HG03565 (cell line): ENCODE measurements at regions not wholly inside any gene's neighbourhood (a gene's known extent, or its start where the extent isn't known, plus 50 kb on each side); places are given as distances from the start of the nearest gene placed in this dataset.
"Not testable (repeated sequence)": the region's sequence is repeated elsewhere in the genome, so short reads cannot be mapped to it uniquely, and the experiment has no call there.

Experiments used
- ATAC-seq: cut with Tn5 transposase; IDR thresholded peaks from one replicate; pipeline ENCODE4 v1.9.1; 2021; ENCODE audit warnings: mild to moderate bottlenecking, moderate library complexity; ENCODE audit not compliant: unreplicated experiment

DNA sequence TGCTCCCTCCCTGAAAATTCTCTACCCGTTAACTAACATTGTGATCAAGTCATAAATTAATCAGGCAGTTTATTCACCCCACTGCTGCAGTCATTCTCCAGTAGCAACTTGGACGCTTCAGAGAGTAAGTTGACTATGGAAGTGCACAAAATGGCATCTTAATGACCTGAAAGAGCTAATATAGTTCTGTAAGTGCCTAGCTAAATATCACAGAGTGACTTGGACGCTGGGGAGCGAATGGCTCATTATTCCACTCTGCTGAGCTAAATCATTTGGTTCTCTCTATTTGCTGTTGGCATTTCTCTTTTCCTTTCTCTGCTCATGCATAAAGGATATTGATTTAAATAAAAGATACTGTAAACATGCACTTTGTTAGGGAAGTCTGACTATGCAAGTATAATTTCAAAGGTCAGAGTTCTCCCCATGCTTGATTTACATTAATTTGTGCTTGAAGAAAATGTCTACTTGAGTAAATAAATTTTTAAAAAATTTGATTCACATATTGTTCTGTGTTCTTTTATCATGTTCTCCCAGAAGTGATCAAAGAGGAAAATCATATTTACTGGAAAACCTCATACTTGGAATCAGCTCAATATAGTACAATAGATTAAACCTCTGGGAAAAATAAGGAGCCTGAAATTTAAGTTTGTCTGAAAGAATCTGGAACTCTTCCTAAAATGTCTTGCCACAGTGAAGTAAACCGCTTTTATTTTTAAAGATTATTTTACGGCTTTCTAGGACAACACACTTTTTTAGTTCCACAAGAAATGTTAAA, 169.5 kb upstream of the HAPLN1 start:
- ATAC-seq: no peak

DNA sequence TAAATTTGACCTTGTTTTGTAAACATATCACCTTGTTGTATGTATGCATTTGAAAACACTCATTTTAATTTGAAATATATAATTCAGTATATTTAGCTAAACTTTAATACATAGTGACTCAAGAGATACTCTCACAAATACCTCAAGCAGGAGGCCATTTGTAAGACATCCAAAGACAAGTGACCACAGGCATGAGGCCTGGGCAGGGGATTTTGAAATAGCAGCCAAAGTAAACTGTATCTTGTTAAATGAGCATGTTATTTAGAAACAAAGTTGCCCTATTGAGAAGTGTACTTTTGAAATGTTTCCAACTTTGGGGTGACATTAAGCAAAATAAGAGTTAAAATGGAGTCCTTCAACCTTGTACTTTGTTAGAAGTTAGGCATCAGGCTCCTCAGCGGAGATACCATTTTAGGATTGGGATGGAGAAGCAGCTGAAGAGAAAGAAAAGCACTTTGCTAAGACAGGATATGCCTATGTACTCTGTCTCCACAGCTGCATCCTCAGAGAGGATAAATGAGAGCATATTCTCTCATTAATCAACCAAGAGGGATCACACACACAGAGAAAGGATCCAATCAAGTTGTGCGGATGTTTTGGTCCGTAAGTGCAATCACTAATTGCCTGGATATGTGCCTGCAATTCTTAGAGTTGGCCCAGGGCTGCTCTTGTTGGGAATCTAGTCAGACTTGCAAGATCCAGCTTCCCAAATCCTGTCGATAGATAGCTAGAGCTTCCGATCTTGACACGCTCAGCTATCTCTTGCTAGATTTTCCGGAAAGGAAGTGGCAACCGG, 157.5 kb upstream of the HAPLN1 start:
- no peak for ATAC-seq

DNA sequence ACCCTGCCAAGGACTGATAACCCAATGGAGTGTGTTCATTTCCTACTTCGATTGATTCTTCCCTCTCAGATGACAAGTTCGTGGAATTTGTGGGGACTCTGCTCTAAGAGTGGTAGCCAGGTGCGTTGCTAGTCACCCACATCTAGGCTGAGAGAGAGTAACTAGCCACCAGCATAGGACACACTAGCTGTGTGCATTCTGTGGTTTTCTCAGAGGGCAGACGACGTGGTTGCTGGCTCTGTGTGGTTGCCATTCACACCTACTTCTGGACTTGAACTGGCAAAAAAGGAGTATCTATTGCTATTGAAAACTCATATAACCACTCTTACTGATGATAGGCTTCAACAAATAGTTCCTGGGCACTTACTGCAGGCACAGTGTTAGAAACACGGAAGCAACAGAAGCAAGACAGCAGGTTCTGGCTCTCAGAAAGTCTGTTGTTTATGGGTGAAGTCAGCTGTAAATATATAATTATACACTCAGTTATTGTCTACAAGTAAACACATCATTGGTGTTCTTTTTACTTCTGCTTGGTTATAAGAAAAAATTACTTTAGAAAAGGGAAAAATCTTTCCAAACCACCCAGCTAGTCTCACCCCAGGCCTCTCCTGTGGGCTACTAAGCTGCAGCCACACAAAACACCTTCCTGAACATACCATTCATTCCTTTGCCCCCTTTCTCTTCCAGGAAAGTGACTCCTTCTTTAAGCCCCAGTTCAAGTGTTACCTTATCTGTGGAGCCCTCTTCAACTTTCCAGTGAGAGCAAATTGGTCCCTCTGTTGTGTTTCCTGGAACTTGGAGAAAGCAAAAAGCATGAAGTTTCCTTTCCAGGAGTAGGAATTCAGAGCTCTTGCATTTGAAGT, 151.1 kb upstream of the HAPLN1 start:
- ATAC-seq: no peak

DNA sequence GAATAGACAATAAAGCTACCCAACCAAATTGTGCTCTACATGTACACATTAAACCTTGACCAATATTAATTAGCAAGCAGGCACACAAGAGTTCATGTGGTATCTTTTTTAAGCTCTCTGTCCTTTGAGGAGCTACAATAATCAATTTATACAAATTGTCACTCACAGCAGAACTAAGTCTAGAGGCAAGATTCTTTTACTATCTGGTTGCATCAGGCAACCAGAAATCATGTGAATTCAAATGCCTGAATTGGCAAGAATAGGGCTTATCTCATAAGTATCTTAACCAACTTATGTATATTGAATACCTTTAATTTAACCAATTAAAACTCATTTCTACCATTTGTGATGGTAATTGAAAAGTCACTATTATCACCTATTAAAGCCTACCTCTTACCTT, 145.5 kb upstream of the HAPLN1 start:
- ATAC-seq: no peak

- ATAC-seq: no peak
Measured at GRCh38 chr5:83865579-83865978, 144.9 kb upstream of the HAPLN1 start.

GRCh38 chr5:83864652-83865051, 144.0 kb upstream of the HAPLN1 start:
- ATAC-seq: peak; percentile 70

DNA sequence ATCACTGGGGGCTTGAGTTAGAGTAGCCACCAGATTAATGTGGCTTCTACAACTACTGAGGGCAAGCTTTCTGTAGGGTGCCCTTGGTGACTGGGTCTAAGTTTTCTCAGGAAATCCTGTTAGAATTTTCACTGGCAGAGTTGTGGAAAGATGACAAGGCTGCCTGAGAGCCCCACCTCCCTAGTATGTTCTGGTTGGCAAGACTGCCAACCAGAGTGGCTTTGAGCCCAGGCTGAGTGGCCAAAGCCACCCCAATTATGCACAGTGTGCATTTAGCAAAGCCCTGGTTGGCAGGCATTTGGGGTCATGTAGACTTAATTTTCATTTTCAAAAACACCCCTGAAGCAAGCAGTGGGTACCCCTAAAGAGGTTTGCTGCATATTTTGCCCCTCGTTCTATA, 136.7 kb upstream of the HAPLN1 start:
- ATAC-seq: no peak

DNA sequence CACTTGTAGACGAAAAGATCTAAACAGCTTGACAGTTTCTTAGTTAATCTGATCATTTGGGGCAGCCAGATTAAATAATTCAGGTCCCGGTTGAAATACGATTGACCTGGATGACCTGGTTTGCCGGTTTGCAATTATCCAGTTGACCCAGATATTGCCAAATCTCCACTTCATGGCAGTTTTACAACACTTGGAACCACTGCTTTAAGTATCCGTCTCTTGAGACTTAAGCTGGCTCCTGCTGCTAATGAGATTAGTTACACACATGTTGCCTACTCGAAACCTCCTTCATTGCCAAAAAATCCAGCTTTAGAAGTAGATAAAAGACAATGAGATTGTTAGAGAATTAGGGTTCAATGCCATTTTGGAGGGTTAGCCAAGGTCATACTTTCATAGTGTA, 136.2 kb upstream of the HAPLN1 start:
- no peak for ATAC-seq

DNA sequence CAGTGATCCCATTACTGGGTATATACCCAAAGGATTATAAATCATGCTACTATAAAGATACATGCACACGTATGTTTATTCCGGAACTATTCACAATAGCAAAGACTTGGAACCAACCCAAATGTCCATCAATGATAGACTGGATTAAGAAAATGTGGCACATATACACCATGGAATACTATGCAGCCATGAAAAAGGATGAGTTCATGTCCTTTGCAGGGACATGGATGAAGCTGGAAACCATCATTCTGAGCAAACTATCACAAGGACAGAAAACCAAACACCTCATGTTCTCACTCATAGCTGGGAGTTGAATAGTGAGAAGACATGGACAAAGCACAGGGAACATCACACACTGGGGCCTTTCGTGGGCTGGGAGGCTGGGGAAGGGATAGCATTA, 129.8 kb upstream of the HAPLN1 start:
- not testable (repeated sequence) for ATAC-seq

DNA sequence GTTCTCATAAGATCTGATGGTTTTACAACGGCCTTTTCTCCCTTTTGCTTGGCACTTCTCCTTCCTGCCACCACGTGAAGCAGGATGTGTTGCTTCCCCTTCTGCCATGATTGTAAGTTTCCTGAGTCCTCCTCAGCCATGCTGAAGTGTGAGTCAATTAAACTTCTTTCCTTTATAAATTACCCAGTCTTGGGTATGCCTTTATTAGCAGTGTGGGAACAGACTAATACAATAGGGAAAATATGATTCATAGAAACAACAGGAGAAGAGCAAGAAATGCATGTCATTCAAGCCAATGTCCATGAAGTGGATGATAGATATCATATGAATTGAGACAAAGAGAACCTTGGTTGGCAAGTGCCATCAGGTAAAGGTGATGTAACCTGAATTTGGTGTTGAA, 128.3 kb upstream of the HAPLN1 start:
- ATAC-seq: no peak

- ATAC-seq: no peak
Measured at GRCh38 chr5:83846624-83847350, 126.1 kb upstream of the HAPLN1 start.

DNA sequence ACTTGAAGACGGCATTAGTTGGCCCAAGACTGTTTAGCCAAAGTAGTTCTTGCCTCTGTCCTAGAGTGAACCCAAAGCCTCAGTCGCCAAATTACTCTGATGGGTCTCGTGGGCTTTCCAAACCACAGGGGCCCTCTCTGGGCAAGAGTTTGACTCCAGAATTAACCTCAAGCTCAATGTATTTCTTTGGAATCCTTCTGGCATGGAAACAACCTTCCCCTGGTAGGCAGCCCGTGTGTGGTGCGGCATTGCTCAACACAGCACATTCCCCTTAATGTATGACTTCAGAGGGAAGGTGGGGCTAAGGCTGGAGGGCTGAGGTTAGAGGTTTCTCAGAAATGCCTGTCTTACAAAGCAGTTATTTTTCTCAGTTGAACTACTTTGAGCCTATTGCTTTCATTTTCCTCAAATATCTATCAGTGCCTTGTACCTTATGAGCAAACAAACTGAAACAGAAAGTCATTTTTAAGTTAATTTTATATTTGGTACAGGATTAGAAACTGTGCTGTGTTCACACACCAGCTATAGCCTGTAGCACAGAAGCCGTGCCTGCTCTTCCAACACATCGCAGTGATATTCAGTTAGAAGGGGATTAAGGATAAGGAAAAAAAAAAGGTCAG, 123.9 kb upstream of the HAPLN1 start:
- peak; percentile 99 for ATAC-seq

GRCh38 chr5:83839788-83840187, 119.1 kb upstream of the HAPLN1 start:
- ATAC-seq: no peak

DNA sequence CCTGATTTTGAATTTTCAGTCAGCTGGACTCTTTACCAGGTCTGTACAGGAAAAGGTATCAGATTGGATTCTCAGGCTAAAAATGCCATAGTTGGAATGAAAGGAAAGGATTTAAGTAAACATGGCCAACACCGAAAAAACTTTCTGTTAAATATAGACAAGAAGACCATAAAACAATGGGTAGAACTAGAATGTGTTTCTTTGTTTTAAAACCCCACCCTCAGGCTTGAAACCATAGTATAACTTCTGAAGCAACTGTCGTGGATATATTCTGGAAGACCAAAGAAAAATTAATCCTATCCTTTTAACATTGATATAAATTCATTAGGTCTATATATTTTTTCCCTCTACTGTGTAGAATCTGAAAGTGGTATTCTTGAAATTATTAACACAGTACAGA, 118.6 kb upstream of the HAPLN1 start:
- ATAC-seq: no peak

DNA sequence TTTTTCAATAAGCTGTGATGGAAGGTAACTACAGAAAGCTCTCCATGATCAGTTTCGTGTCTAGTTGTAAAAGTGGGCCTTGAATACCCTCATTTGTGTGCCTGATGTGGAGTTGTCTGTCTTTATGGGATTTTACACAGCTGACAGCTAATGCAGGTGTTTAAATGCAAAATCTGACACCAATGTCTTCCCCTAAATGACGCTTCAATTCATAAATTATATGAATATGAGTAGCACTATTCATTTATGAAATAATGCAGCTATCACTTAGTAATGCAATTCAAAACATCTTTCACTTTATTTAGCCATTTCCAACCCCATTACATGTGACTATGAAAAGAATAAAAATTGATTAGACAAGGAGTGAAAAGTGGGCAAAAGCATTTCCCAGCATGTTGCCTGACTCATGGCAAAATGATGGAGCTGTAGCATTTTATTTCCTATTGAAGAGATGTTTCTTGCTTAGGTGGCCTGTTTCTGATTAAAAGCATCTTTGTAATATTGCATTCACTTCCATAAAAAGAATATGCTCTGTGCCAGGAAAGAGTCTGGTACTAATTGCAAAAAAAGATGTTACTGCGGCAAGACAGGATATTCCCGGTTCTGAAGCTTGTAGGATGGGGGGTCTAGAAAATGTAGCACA, 116.7 kb upstream of the HAPLN1 start:
- no peak for ATAC-seq

DNA sequence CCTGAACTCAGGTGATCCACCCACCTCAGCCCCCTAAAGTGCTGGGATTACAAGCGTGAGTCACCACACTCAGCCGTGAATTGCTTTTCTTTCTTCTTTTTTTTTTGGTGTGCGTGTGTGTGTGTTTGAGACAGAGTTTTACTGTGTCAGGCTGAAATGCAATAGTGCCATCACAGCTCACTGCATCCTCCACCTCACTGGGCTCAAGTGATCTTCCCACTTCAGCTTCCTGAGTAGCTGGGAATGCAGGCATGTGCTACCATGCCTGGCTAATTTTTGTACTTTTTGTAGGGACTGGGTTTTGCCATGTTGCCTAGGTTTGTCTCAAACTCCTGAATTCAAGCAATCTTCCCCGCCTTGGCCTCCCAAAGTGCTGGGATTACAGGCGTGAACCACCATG, 113.7 kb upstream of the HAPLN1 start:
- ATAC-seq: no peak

- ATAC-seq: no peak
Measured at GRCh38 chr5:83831834-83832233, 111.2 kb upstream of the HAPLN1 start.

DNA sequence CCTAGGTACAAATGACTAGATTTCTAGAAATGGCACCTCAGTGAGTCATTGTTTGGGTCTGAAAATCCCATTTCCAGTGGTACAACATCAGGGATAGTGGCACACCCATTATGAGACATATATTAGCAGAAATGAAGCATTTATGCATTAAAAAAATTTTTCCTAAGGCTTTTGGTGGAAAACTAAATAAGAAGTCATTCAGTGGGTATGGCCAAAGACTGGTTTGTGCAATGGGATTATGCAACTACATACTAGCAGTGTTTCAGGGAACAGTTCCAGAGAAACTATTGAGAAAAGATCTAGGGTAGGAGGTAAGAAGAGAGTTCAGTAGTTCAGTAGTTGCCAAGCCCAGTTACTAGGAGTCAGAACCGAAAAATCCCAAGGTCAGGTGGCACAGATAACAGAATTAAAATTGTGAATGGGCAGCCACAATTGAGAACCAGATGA, 106.5 kb upstream of the HAPLN1 start:
- no peak for ATAC-seq

GRCh38 chr5:83817591-83817990, 96.9 kb upstream of the HAPLN1 start:
- ATAC-seq: peak; percentile 83

DNA sequence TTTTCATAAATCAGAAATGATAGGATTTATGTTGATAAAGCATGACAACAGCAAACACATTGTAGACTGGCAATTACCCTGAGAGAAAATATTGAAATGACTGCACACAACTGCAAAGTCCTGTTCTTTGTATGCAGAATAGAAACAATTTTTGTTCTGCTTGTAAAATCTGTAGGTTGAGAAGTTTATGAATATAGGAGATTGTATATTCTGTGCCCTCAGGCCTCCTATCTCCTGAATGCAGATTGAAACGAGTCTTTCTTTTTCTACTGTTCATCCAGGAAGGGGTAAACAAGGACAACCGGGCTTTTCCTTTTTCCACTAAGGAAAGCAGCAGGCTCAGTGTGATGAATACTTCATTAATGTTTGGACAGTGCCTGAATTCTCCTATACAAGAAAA, 95.0 kb upstream of the HAPLN1 start:
- ATAC-seq: no peak
